Fibroblast of lung (primary cell): ENCODE measurements at regions not wholly inside any gene's neighbourhood (a gene's known extent, or its start where the extent isn't known, plus 50 kb on each side); places are given as distances from the start of the nearest gene placed in this dataset.

ENCODE experiments used
- EZH2 ChIP-seq: IDR thresholded peaks from 2 replicates; pipeline ENCODE4 v1.5.1; 2012; ENCODE audit warnings: low read length, control low read depth, mild to moderate bottlenecking; ENCODE audit errors: missing control alignments
- TF ChIP-seq, protein P1 (sequence below), 2 donors: IDR thresholded peaks in 1 of 2; conservative IDR thresholded peaks in 1 of 2; 1 replicate in 1 of 2; 2 replicates in 1 of 2; pipeline ENCODE4 v1.5.1; 2011 to 2012; ENCODE audit warnings: low read length in 2 of 2, control low read depth in 1 of 2, inconsistent platforms in 1 of 2, low read depth in 1 of 2, mild to moderate bottlenecking in 1 of 2

DNA sequence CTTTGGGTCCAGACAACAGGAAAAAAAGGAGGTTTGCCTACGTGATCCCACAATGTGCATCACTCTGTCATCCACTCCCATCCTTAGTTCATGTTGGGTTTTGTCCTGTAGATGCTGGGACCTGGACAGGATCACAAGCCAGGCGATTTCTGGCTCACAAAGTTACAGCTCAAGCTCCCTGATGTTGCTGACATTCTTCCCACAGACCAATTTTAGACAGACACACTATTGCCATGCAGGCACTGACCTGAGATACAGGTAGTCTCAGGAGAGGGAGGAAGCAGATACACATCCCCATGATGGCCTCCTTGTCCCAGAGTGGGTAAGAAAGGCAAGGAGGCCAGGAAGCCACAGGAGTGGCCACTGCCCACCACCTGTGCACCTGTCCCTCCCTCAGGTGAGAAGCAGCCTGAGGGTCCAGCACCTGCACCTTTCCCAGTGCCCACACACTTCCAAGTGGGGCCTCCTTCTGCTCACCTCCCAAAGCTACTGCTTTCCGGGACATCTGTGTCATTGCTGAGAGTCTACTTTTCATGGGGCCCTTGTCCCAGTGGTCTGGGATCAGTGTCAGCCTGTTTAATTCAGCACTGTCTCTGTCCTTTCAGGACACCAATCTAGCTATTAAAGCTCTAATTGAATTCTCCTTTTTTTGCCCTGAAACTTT, 52.0 kb upstream of the TOP3B start:
- TF ChIP-seq, protein P1, sequence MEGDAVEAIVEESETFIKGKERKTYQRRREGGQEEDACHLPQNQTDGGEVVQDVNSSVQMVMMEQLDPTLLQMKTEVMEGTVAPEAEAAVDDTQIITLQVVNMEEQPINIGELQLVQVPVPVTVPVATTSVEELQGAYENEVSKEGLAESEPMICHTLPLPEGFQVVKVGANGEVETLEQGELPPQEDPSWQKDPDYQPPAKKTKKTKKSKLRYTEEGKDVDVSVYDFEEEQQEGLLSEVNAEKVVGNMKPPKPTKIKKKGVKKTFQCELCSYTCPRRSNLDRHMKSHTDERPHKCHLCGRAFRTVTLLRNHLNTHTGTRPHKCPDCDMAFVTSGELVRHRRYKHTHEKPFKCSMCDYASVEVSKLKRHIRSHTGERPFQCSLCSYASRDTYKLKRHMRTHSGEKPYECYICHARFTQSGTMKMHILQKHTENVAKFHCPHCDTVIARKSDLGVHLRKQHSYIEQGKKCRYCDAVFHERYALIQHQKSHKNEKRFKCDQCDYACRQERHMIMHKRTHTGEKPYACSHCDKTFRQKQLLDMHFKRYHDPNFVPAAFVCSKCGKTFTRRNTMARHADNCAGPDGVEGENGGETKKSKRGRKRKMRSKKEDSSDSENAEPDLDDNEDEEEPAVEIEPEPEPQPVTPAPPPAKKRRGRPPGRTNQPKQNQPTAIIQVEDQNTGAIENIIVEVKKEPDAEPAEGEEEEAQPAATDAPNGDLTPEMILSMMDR (conservative IDR thresholded peaks at IDR 0.05 in 1 of 2, IDR thresholded peaks at IDR 0.05 in 1 of 2; ENCODE audit: low read depth in 1 of 2, low read length in 2 of 2): no peak
- no peak for TF ChIP-seq EZH2
